H9 (cell line): ENCODE measurements at regions not wholly inside any gene's neighbourhood (a gene's known extent, or its start where the extent isn't known, plus 50 kb on each side); places are given as distances from the start of the nearest gene placed in this dataset.

ENCODE experiments used
- DNase-seq: peaks from one replicate; pipeline ENCODE4 v3.0.0-alpha.2; 2017
- H2AFZ ChIP-seq: one replicate; pipeline ENCODE4 v1.6.1; 2013; ENCODE audit warnings: mild to moderate bottlenecking, low read length, control low read depth, moderate library complexity
- H2AK5ac ChIP-seq: 2 replicates; pipeline ENCODE4 v1.6.1; 2013; ENCODE audit warnings: low read length, control low read depth, mixed read lengths; ENCODE audit not compliant: insufficient read length
- H2BK120ac ChIP-seq: one replicate; pipeline ENCODE4 v1.6.1; 2013; ENCODE audit warnings: low read depth, mild to moderate bottlenecking, low read length, control low read depth, inconsistent platforms; ENCODE audit not compliant: poor library complexity, severe bottlenecking
- H2BK12ac ChIP-seq: 2 replicates; pipeline ENCODE4 v1.6.1; 2013; ENCODE audit warnings: low read length, control low read depth, mixed read lengths, low read depth; ENCODE audit not compliant: insufficient read length
- H2BK15ac ChIP-seq: 2 replicates; pipeline ENCODE4 v1.6.1; 2013; ENCODE audit warnings: low read depth, low read length, control low read depth
- H2BK20ac ChIP-seq: one replicate; pipeline ENCODE4 v1.6.1; 2013; ENCODE audit warnings: low read depth, mild to moderate bottlenecking, low read length, control low read depth, inconsistent platforms; ENCODE audit not compliant: poor library complexity, severe bottlenecking
- H2BK5ac ChIP-seq: 2 replicates; pipeline ENCODE4 v1.6.1; 2013; ENCODE audit warnings: low read length, control low read depth, mixed read lengths; ENCODE audit not compliant: insufficient read length
- H3K14ac ChIP-seq: 2 replicates; pipeline ENCODE4 v1.6.1; 2013; ENCODE audit warnings: low read length, control low read depth; ENCODE audit not compliant: insufficient read depth
- H3K18ac ChIP-seq: 2 replicates; pipeline ENCODE4 v1.6.1; 2013; ENCODE audit warnings: low read depth, mild to moderate bottlenecking, mixed read lengths, low read length, control low read depth; ENCODE audit not compliant: insufficient read length
- H3K23ac ChIP-seq: 2 replicates; pipeline ENCODE4 v1.6.1; 2013; ENCODE audit warnings: low read length, control low read depth, mixed read lengths, low read depth; ENCODE audit not compliant: insufficient read length
- H3K23me2 ChIP-seq: 2 replicates; pipeline ENCODE4 v1.6.1; 2013; ENCODE audit warnings: low read depth, mild to moderate bottlenecking, mixed read lengths, low read length, control low read depth; ENCODE audit not compliant: insufficient read length, poor library complexity, severe bottlenecking
- H3K27ac ChIP-seq: 2 replicates; pipeline ENCODE4 v1.5.1; 2013; ENCODE audit warnings: low read length, control low read depth, mixed read lengths, low read depth; ENCODE audit not compliant: insufficient read length
- H3K27me3 ChIP-seq: 2 replicates; pipeline ENCODE4 v1.6.1; 2013; ENCODE audit warnings: low read length, control low read depth, inconsistent platforms; ENCODE audit not compliant: insufficient read depth
- H3K4ac ChIP-seq: 2 replicates; pipeline ENCODE4 v1.6.1; 2013; ENCODE audit warnings: low read depth, mild to moderate bottlenecking, control low read depth, inconsistent platforms, low read length, moderate library complexity
- H3K4me1 ChIP-seq: 2 replicates; pipeline ENCODE4 v1.6.1; 2013; ENCODE audit warnings: low read length, control low read depth, inconsistent platforms; ENCODE audit not compliant: insufficient read depth
- H3K4me2 ChIP-seq: 2 replicates; pipeline ENCODE4 v1.6.1; 2013; ENCODE audit warnings: low read length, control low read depth, mixed read lengths; ENCODE audit not compliant: insufficient read length, insufficient read depth
- H3K56ac ChIP-seq: 2 replicates; pipeline ENCODE4 v1.6.1; 2013; ENCODE audit warnings: low read depth, mild to moderate bottlenecking, mixed read lengths, low read length, control low read depth; ENCODE audit not compliant: insufficient read length
- H3K79me1 ChIP-seq: 2 replicates; pipeline ENCODE4 v1.6.1; 2013; ENCODE audit warnings: low read depth, mild to moderate bottlenecking, moderate library complexity, low read length, control low read depth, inconsistent platforms; ENCODE audit not compliant: insufficient read depth, poor library complexity, severe bottlenecking
- H3K79me2 ChIP-seq: 2 replicates; pipeline ENCODE4 v1.6.1; 2013; ENCODE audit warnings: low read length, control low read depth, inconsistent platforms; ENCODE audit not compliant: insufficient read depth
- H3K9ac ChIP-seq: 2 replicates; pipeline ENCODE4 v1.6.1; 2013; ENCODE audit warnings: low read length, control low read depth, mixed read lengths; ENCODE audit not compliant: insufficient read length; ENCODE audit errors: extremely low read depth
- H3K9me3 ChIP-seq: one replicate; pipeline ENCODE4 v1.6.1; 2013; ENCODE audit warnings: low read depth, low read length, inconsistent platforms; ENCODE audit not compliant: control insufficient read depth
- H3T11ph ChIP-seq: one replicate; pipeline ENCODE4 v1.6.1; 2013; ENCODE audit warnings: mild to moderate bottlenecking, low read length, control low read depth, inconsistent platforms
- H4K20me1 ChIP-seq: one replicate; pipeline ENCODE4 v1.6.1; 2013; ENCODE audit not compliant: control insufficient read depth, insufficient read length, insufficient read depth
- H4K5ac ChIP-seq: 2 replicates; pipeline ENCODE4 v1.6.1; 2013; ENCODE audit warnings: low read depth, mild to moderate bottlenecking, mixed read lengths, low read length, control low read depth; ENCODE audit not compliant: insufficient read length
- H4K8ac ChIP-seq: replicated peaks from 2 replicates; pipeline ENCODE4 v1.6.1; 2013; ENCODE audit warnings: low read length, control low read depth, mixed read lengths, low read depth; ENCODE audit not compliant: insufficient read length
- H4K91ac ChIP-seq: 2 replicates; pipeline ENCODE4 v1.6.1; 2013; ENCODE audit warnings: low read depth, mild to moderate bottlenecking, moderate library complexity, mixed read lengths, low read length, control low read depth; ENCODE audit not compliant: insufficient read length
- H3K27ac Mint-ChIP-seq, 3 experiments: 2 replicates in 2 of 3; 3 replicates in 1 of 3; pipeline ENCODE4 v1.8.0; 2020 to 2021; ENCODE audit warnings: mixed read lengths in 3 of 3, mild to moderate bottlenecking in 1 of 3, moderate library complexity in 1 of 3
- H3K27me3 Mint-ChIP-seq: 2 replicates; pipeline ENCODE4 v1.8.0; 2021; ENCODE audit warnings: low read depth, mild to moderate bottlenecking, moderate library complexity, mixed read lengths
- H3K36me3 Mint-ChIP-seq, 3 experiments: 2 replicates in 2 of 3; 3 replicates in 1 of 3; pipeline ENCODE4 v1.8.0; 2020 to 2021; ENCODE audit warnings: low read depth in 3 of 3, mixed read lengths in 3 of 3; ENCODE audit not compliant: insufficient read depth in 1 of 3
- H3K4me1 Mint-ChIP-seq, 2 experiments: 2 replicates each; pipeline ENCODE4 v1.8.0; 2020; ENCODE audit warnings: mixed read lengths in 2 of 2
- H3K4me3 Mint-ChIP-seq, 2 experiments: 2 replicates in 1 of 2; 3 replicates in 1 of 2; pipeline ENCODE4 v1.8.0; 2020 to 2021; ENCODE audit warnings: mild to moderate bottlenecking in 2 of 2, mixed read lengths in 2 of 2, moderate library complexity in 1 of 2
- H3K9me3 Mint-ChIP-seq, 2 experiments: 2 replicates in 1 of 2; 3 replicates in 1 of 2; pipeline ENCODE4 v1.8.0; 2020; ENCODE audit warnings: mild to moderate bottlenecking in 2 of 2, mixed read lengths in 2 of 2, moderate library complexity in 1 of 2
- CTCF ChIP-seq: fragments of 200-600 bp; sonication (generic); conservative IDR thresholded peaks from 3 replicates; pipeline ENCODE4 v1.8.0; 2021; ENCODE audit warnings: antibody characterized with exemption, mild to moderate bottlenecking
- WGBS: extraction: QIAGEN DNeasy Blood & Tissue Kit; methylation state at CpG from one replicate; pipeline ENCODE4 v1.1.7; 2013; ENCODE audit warnings: missing lambda C conversion rate, low lambda C conversion rate, mixed read lengths; ENCODE audit not compliant: insufficient read length; ENCODE audit errors: extremely low coverage; 5-methylcytosine and 5-hydroxymethylcytosine counted together

DNA sequence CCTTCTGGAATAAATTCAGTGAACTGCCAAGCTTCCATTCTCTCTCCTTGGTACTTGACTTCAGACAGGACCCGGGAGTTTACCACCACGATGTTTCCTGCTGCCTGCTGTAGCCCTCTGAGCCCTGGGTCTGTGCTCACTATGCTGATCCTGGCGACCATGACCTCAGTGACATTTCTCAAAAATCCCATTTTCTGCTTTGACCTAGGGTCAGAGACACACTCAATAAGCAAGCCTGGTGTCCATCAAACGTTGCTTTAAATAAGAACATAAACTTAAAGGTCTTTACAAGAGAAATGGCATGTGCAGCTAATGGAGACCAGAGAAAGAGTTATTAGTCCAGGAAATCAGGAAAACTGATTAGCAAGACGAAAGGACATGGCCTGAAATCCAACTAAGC, 509.7 kb upstream of the SULF2 start:
- Histone ChIP-seq H3K9ac (no peak overlapping the region), H3K27ac (peak overlapping the region; percentile 63), H3K4me2 (no peak overlapping the region), H4K8ac (no peak overlapping the region), H4K91ac (no peak overlapping the region), H2BK5ac (peak overlapping the region; percentile 25), H3K9me3 (no peaks in the 10 kb centered on the region), H3K4me1 (peaks cover 8% of the 10 kb centered on the region; the same call in 1 of the 2 replicates), H3K79me2 (no peaks in the 10 kb centered on the region), H3K56ac (no peak overlapping the region), H3K27me3 (no peaks in the 10 kb centered on the region), H3K14ac (peak overlapping the region; percentile 20; the same call in 1 of the 2 replicates), H3K23me2 (no peaks in the 10 kb centered on the region), H2AK5ac (no peak overlapping the region), H2BK12ac (peak overlapping the region; percentile 77), H2BK20ac (no peak overlapping the region), H2BK15ac (no peak overlapping the region), H3K79me1 (no peaks in the 10 kb centered on the region), H2BK120ac (no peak overlapping the region), H3K23ac (no peak overlapping the region), H4K5ac (peak overlapping the region; percentile 34), H3K18ac (peak overlapping the region; percentile 47), H3T11ph (no peak overlapping the region), H4K20me1 (no peaks in the 10 kb centered on the region), H3K4ac (no peak overlapping the region; the same call in 1 of the 2 replicates), H2AFZ (no peak overlapping the region)
- peaks cover 59 to 78% of the 10 kb centered on the region in 2 experiments for H3K4me1 Mint-ChIP-seq
- peaks cover 4% of the 10 kb centered on the region for H3K27me3 Mint-ChIP-seq
- no CpG with 5 or more reads among the region's 5 CpGs for WGBS
- H3K27ac Mint-ChIP-seq = peak overlapping the region in 1 of 3 experiments; percentile 33; a peak in 2 of 7 replicates
- no peak overlapping the region for H3K4me3 Mint-ChIP-seq
- H3K9me3 Mint-ChIP-seq = no peaks in the 10 kb centered on the region; a peak in 2 of 5 replicates
- peaks cover 0 to 9% (median 0%) of the 10 kb centered on the region in 3 experiments; a peak in 3 of 7 replicates for H3K36me3 Mint-ChIP-seq
- no peak for TF ChIP-seq CTCF
- no peak for DNase-seq
